ENCODE measurements at regions not wholly inside any gene's neighbourhood (a gene's known extent, or its start where the extent isn't known, plus 50 kb on each side); places are given as distances from the start of the nearest gene placed in this dataset.

GRCh38 chr10:36089790-36090440 lies 447.8 kb upstream of the FZD8 start:
- in situ Hi-C loops (cut with HindIII; ENCODE audit: low sequenced_read_pairs) = no loop called here

- in situ Hi-C loops (cut with HindIII; ENCODE audit: low sequenced_read_pairs) = no loop called here
Measured at GRCh38 chr10:36087006-36088005, 445.2 kb upstream of the FZD8 start.

- in situ Hi-C loops (cut with HindIII; ENCODE audit: low sequenced_read_pairs) = no loop called here
Measured at GRCh38 chr10:36075196-36075595, 433.1 kb upstream of the FZD8 start.

GRCh38 chr10:36073796-36074345 lies 431.8 kb upstream of the FZD8 start:
- in situ Hi-C loops (cut with HindIII; ENCODE audit: low sequenced_read_pairs) = no loop called here

- in situ Hi-C loops (cut with HindIII; ENCODE audit: low sequenced_read_pairs) = no loop called here
Measured at GRCh38 chr10:36068542-36068941, 426.4 kb upstream of the FZD8 start.

GRCh38 chr10:36067748-36068147 lies 425.7 kb upstream of the FZD8 start:
- in situ Hi-C loops (cut with HindIII; ENCODE audit: low sequenced_read_pairs) = no loop called here

GRCh38 chr10:36066850-36067249 lies 424.8 kb upstream of the FZD8 start:
- in situ Hi-C loops (cut with HindIII; ENCODE audit: low sequenced_read_pairs) = no loop called here

GRCh38 chr10:36066102-36066501 lies 424.0 kb upstream of the FZD8 start:
- in situ Hi-C loops (cut with HindIII; ENCODE audit: low sequenced_read_pairs) = no loop called here

- in situ Hi-C loops (cut with HindIII; ENCODE audit: low sequenced_read_pairs) = no loop called here
Measured at GRCh38 chr10:36063396-36063795, 421.3 kb upstream of the FZD8 start.

GRCh38 chr10:36057731-36058130 lies 415.6 kb upstream of the FZD8 start:
- in situ Hi-C loops (cut with HindIII; ENCODE audit: low sequenced_read_pairs) = no loop called here

- in situ Hi-C loops (cut with HindIII; ENCODE audit: low sequenced_read_pairs) = no loop called here
Measured at GRCh38 chr10:36057180-36057579, 415.1 kb upstream of the FZD8 start.

GRCh38 chr10:36053775-36054174 lies 411.7 kb upstream of the FZD8 start:
- in situ Hi-C loops (cut with HindIII; ENCODE audit: low sequenced_read_pairs) = no loop called here

GRCh38 chr10:36053271-36053670 lies 411.2 kb upstream of the FZD8 start:
- in situ Hi-C loops (cut with HindIII; ENCODE audit: low sequenced_read_pairs) = no loop called here

GRCh38 chr10:36051500-36051991 lies 409.4 kb upstream of the FZD8 start:
- in situ Hi-C loops (cut with HindIII; ENCODE audit: low sequenced_read_pairs) = no loop called here

- in situ Hi-C loops (cut with HindIII; ENCODE audit: low sequenced_read_pairs) = no loop called here
Measured at GRCh38 chr10:36050763-36051499, 408.8 kb upstream of the FZD8 start.

GRCh38 chr10:36048780-36049179 lies 406.7 kb upstream of the FZD8 start:
- in situ Hi-C loops (cut with HindIII; ENCODE audit: low sequenced_read_pairs) = no loop called here

GRCh38 chr10:36048236-36048635 lies 406.1 kb upstream of the FZD8 start:
- in situ Hi-C loops (cut with HindIII; ENCODE audit: low sequenced_read_pairs) = no loop called here

- in situ Hi-C loops (cut with HindIII; ENCODE audit: low sequenced_read_pairs) = no loop called here
Measured at GRCh38 chr10:36042135-36042534, 400.0 kb upstream of the FZD8 start.

GRCh38 chr10:36038316-36038955 lies 396.3 kb upstream of the FZD8 start:
- in situ Hi-C loops (cut with HindIII; ENCODE audit: low sequenced_read_pairs) = no loop called here

GRCh38 chr10:36036137-36036536 lies 394.0 kb upstream of the FZD8 start:
- in situ Hi-C loops (cut with HindIII; ENCODE audit: low sequenced_read_pairs) = no loop called here

Measured in DLD1 (cell line).